ENCODE measurements at regions not wholly inside any gene's neighbourhood (a gene's known extent, or its start where the extent isn't known, plus 50 kb on each side); places are given as distances from the start of the nearest gene placed in this dataset.

GRCh38 chr5:168047043-168047668 lies 244.3 kb upstream of the WWC1 start:
- no peaks in the 10 kb centered on the region for H3K9me3 ChIP-seq (ENCODE audit: low read depth, low read length)
- no peaks in the 10 kb centered on the region; the same call in 1 of the 2 replicates for H3K36me3 ChIP-seq (ENCODE audit: insufficient read depth, low read length)
- no peak for TF ChIP-seq EZH2 (IDR thresholded peaks at IDR 0.05)
- TF ChIP-seq FOXP2 (optimal IDR thresholded peaks at IDR 0.05; ENCODE audit: control extremely low read depth, extremely low read length, insufficient read depth), result no peak
- TF ChIP-seq POLR2AphosphoS5 (IDR thresholded peaks at IDR 0.05; ENCODE audit: borderline replicate concordance, low read depth, low read length), result no peak
- H3K4me3 ChIP-seq, result no peak overlapping the region
- no peak for DNase-seq (ENCODE audit: low read depth, low spot score)
- no peak overlapping the region for H3K9ac ChIP-seq (ENCODE audit: insufficient read length)
- H3K27ac ChIP-seq, result no peak overlapping the region

GRCh38 chr5:168047669-168048111 lies 243.8 kb upstream of the WWC1 start:
- TF ChIP-seq FOXP2 (optimal IDR thresholded peaks at IDR 0.05; ENCODE audit: control extremely low read depth, extremely low read length, insufficient read depth), result no peak
- no peak for TF ChIP-seq EZH2 (IDR thresholded peaks at IDR 0.05)
- TF ChIP-seq POLR2AphosphoS5 (IDR thresholded peaks at IDR 0.05; ENCODE audit: borderline replicate concordance, low read depth, low read length), result no peak
- Histone ChIP-seq H3K27ac (no peak overlapping the region), H3K4me3 (no peak overlapping the region), H3K9ac (ENCODE audit: insufficient read length) (no peak overlapping the region), H3K9me3 (ENCODE audit: low read depth, low read length) (no peaks in the 10 kb centered on the region), H3K36me3 (ENCODE audit: insufficient read depth, low read length) (no peaks in the 10 kb centered on the region; the same call in 1 of the 2 replicates)
- no peak for DNase-seq (ENCODE audit: low read depth, low spot score)

- H3K36me3 ChIP-seq (ENCODE audit: insufficient read depth, low read length), result no peaks in the 10 kb centered on the region; the same call in 1 of the 2 replicates
- no peak overlapping the region for H3K9ac ChIP-seq (ENCODE audit: insufficient read length)
- H3K4me3 ChIP-seq, result no peak overlapping the region
- DNase-seq (ENCODE audit: low read depth, low spot score), result no peak
- no peak for TF ChIP-seq FOXP2 (optimal IDR thresholded peaks at IDR 0.05; ENCODE audit: control extremely low read depth, extremely low read length, insufficient read depth)
- no peak for TF ChIP-seq EZH2 (IDR thresholded peaks at IDR 0.05)
- no peak for TF ChIP-seq POLR2AphosphoS5 (IDR thresholded peaks at IDR 0.05; ENCODE audit: borderline replicate concordance, low read depth, low read length)
- H3K9me3 ChIP-seq (ENCODE audit: low read depth, low read length), result no peaks in the 10 kb centered on the region
- no peak overlapping the region for H3K27ac ChIP-seq
Measured at GRCh38 chr5:168048486-168048885, 243.0 kb upstream of the WWC1 start.

- Histone ChIP-seq H3K9ac (ENCODE audit: insufficient read length) (no peak overlapping the region), H3K27ac (no peak overlapping the region), H3K9me3 (ENCODE audit: low read depth, low read length) (no peaks in the 10 kb centered on the region), H3K4me3 (no peak overlapping the region), H3K36me3 (ENCODE audit: insufficient read depth, low read length) (no peaks in the 10 kb centered on the region; the same call in 1 of the 2 replicates)
- DNase-seq (ENCODE audit: low read depth, low spot score), result no peak
- TF ChIP-seq EZH2 (IDR thresholded peaks at IDR 0.05) (no peak), FOXP2 (optimal IDR thresholded peaks at IDR 0.05; ENCODE audit: control extremely low read depth, extremely low read length, insufficient read depth) (no peak), POLR2AphosphoS5 (IDR thresholded peaks at IDR 0.05; ENCODE audit: borderline replicate concordance, low read depth, low read length) (no peak)
Measured at GRCh38 chr5:168052686-168053085, 238.8 kb upstream of the WWC1 start.

GRCh38 chr5:168054091-168054490 lies 237.4 kb upstream of the WWC1 start:
- Histone ChIP-seq H3K9me3 (ENCODE audit: low read depth, low read length) (no peaks in the 10 kb centered on the region), H3K4me3 (no peak overlapping the region), H3K27ac (no peak overlapping the region), H3K9ac (ENCODE audit: insufficient read length) (no peak overlapping the region), H3K36me3 (ENCODE audit: insufficient read depth, low read length) (peaks cover 3% of the 10 kb centered on the region; the same call in 1 of the 2 replicates)
- TF ChIP-seq FOXP2 (optimal IDR thresholded peaks at IDR 0.05; ENCODE audit: control extremely low read depth, extremely low read length, insufficient read depth) (no peak), POLR2AphosphoS5 (IDR thresholded peaks at IDR 0.05; ENCODE audit: borderline replicate concordance, low read depth, low read length) (no peak), EZH2 (IDR thresholded peaks at IDR 0.05) (no peak)
- DNase-seq (ENCODE audit: low read depth, low spot score), result no peak

GRCh38 chr5:168055141-168055683 lies 236.2 kb upstream of the WWC1 start:
- DNase-seq (ENCODE audit: low read depth, low spot score), result no peak
- Histone ChIP-seq H3K27ac (no peak overlapping the region), H3K4me3 (no peak overlapping the region), H3K9ac (ENCODE audit: insufficient read length) (no peak overlapping the region), H3K36me3 (ENCODE audit: insufficient read depth, low read length) (peaks cover 3% of the 10 kb centered on the region; the same call in 1 of the 2 replicates), H3K9me3 (ENCODE audit: low read depth, low read length) (no peaks in the 10 kb centered on the region)
- TF ChIP-seq POLR2AphosphoS5 (IDR thresholded peaks at IDR 0.05; ENCODE audit: borderline replicate concordance, low read depth, low read length), result no peak
- TF ChIP-seq EZH2 (IDR thresholded peaks at IDR 0.05), result no peak
- TF ChIP-seq FOXP2 (optimal IDR thresholded peaks at IDR 0.05; ENCODE audit: control extremely low read depth, extremely low read length, insufficient read depth), result no peak

GRCh38 chr5:168055961-168056360 lies 235.5 kb upstream of the WWC1 start:
- peaks cover 3% of the 10 kb centered on the region; the same call in 1 of the 2 replicates for H3K36me3 ChIP-seq (ENCODE audit: insufficient read depth, low read length)
- no peak overlapping the region for H3K27ac ChIP-seq
- H3K4me3 ChIP-seq, result no peak overlapping the region
- no peak for TF ChIP-seq EZH2 (IDR thresholded peaks at IDR 0.05)
- TF ChIP-seq POLR2AphosphoS5 (IDR thresholded peaks at IDR 0.05; ENCODE audit: borderline replicate concordance, low read depth, low read length), result no peak
- no peak for DNase-seq (ENCODE audit: low read depth, low spot score)
- no peak overlapping the region for H3K9ac ChIP-seq (ENCODE audit: insufficient read length)
- H3K9me3 ChIP-seq (ENCODE audit: low read depth, low read length), result no peaks in the 10 kb centered on the region

- H3K9me3 ChIP-seq (ENCODE audit: low read depth, low read length), result no peaks in the 10 kb centered on the region
- H3K36me3 ChIP-seq (ENCODE audit: insufficient read depth, low read length), result peaks cover 3% of the 10 kb centered on the region; the same call in 1 of the 2 replicates
- no peak for DNase-seq (ENCODE audit: low read depth, low spot score)
- no peak overlapping the region for H3K27ac ChIP-seq
- H3K4me3 ChIP-seq, result no peak overlapping the region
- no peak overlapping the region for H3K9ac ChIP-seq (ENCODE audit: insufficient read length)
- no peak for TF ChIP-seq POLR2AphosphoS5 (IDR thresholded peaks at IDR 0.05; ENCODE audit: borderline replicate concordance, low read depth, low read length)
- TF ChIP-seq FOXP2 (optimal IDR thresholded peaks at IDR 0.05; ENCODE audit: control extremely low read depth, extremely low read length, insufficient read depth), result no peak
- TF ChIP-seq EZH2 (IDR thresholded peaks at IDR 0.05), result no peak
Measured at GRCh38 chr5:168056499-168057182, 234.8 kb upstream of the WWC1 start.
